H1 (cell line): ENCODE measurements at regions not wholly inside any gene's neighbourhood (a gene's known extent, or its start where the extent isn't known, plus 50 kb on each side); places are given as distances from the start of the nearest gene placed in this dataset.

Experiments
- CTCF ChIA-PET: fragments of 300-600 bp; sonication (Branson Sonifier 250); formaldehyde crosslinking; loops from one replicate; lab custom pipeline; 2021; ENCODE audit not compliant: partially characterized antibody; lab: Charles Lee
- POLR2A ChIA-PET: fragments of 300-600 bp; sonication (Branson Sonifier 250); formaldehyde crosslinking; loops from one replicate; lab custom pipeline; 2021; ENCODE audit warnings: inconsistent platforms; ENCODE audit not compliant: partially characterized antibody; lab: Charles Lee
- DNase-seq, 2 experiments: peaks; one replicate each; pipeline versions ENCODE4 v3.0.0 to v3.0.0-alpha.2; 2010 to 2022; ENCODE audit warnings: low spot score in 2 of 2, low read depth in 1 of 2, mixed read lengths in 1 of 2
- FAIRE-seq: peaks from 2 replicates; lab custom pipeline; 2011; peaks lifted over from hg19 to GRCh38; lab: Jason Lieb, UNC
- H2AFZ ChIP-seq: 2 replicates; pipeline ENCODE4 v1.8.1; 2012; ENCODE audit warnings: low read length, inconsistent platforms
- H2AK5ac ChIP-seq: 2 replicates; pipeline ENCODE4 v1.6.1; 2013; ENCODE audit warnings: low read depth, low read length
- H2BK120ac ChIP-seq: replicated peaks from 2 replicates; pipeline ENCODE3; 2013; ENCODE audit warnings: low read depth, low read length, inconsistent platforms
- H2BK12ac ChIP-seq: 2 replicates; pipeline ENCODE4 v1.6.1; 2013; ENCODE audit warnings: low read depth, low read length
- H2BK15ac ChIP-seq: 2 replicates; pipeline ENCODE4 v1.6.1; 2013; ENCODE audit warnings: low read length
- H2BK20ac ChIP-seq: 2 replicates; pipeline ENCODE4 v1.6.1; 2013; ENCODE audit warnings: low read length
- H2BK5ac ChIP-seq: 2 replicates; pipeline ENCODE4 v1.6.1; 2013; ENCODE audit warnings: low read depth, low read length
- H3K14ac ChIP-seq: 2 replicates; pipeline ENCODE4 v1.6.1; 2013; ENCODE audit warnings: inconsistent platforms; ENCODE audit not compliant: insufficient read length
- H3K18ac ChIP-seq: 2 replicates; pipeline ENCODE4 v1.6.1; 2013; ENCODE audit warnings: low read length; ENCODE audit errors: extremely low read depth
- H3K23ac ChIP-seq: 2 replicates; pipeline ENCODE4 v1.6.1; 2013; ENCODE audit warnings: inconsistent platforms; ENCODE audit not compliant: insufficient read length
- H3K23me2 ChIP-seq: 2 replicates; pipeline ENCODE4 v1.6.1; 2013; ENCODE audit warnings: low read depth, low read length
- H3K27ac ChIP-seq: 2 replicates; pipeline ENCODE4 v1.6.1; 2011; ENCODE audit warnings: low read depth, low read length, inconsistent platforms
- H3K27me3 ChIP-seq, 4 experiments: replicated peaks in 1 of 4; 1 replicate in 1 of 4; 2 replicates in 3 of 4; pipeline versions ENCODE4 v1.6.1 to v1.8.1; 2011 to 2013; ENCODE audit warnings: low read length in 3 of 4, mild to moderate bottlenecking in 3 of 4, inconsistent platforms in 2 of 4, mixed read lengths in 2 of 4, moderate library complexity in 1 of 4; ENCODE audit not compliant: control insufficient read depth in 3 of 4, insufficient read depth in 3 of 4; ENCODE audit errors: extremely low read depth in 1 of 4
- H3K36me3 ChIP-seq, 4 experiments: 2 replicates each; pipeline versions ENCODE4 v1.6.1 to v1.8.1; 2011 to 2013; ENCODE audit warnings: mild to moderate bottlenecking in 4 of 4, low read length in 3 of 4, moderate library complexity in 2 of 4, control low read depth in 1 of 4, inconsistent platforms in 1 of 4; ENCODE audit not compliant: insufficient read depth in 4 of 4, control insufficient read depth in 2 of 4
- H3K4ac ChIP-seq: replicated peaks from 2 replicates; pipeline ENCODE3; 2013; ENCODE audit warnings: low read length, low read depth, mixed read lengths, inconsistent platforms; ENCODE audit not compliant: insufficient read length
- H3K4me1 ChIP-seq, 4 experiments: replicated peaks in 1 of 4; 1 replicate in 1 of 4; 2 replicates in 3 of 4; pipeline versions ENCODE4 v1.6.1 to v1.8.1; 2011 to 2013; ENCODE audit warnings: low read length in 3 of 4, inconsistent platforms in 2 of 4, mixed read lengths in 1 of 4; ENCODE audit not compliant: insufficient read depth in 4 of 4, control insufficient read depth in 3 of 4
- H3K4me2 ChIP-seq, 2 experiments: 2 replicates each; pipeline versions ENCODE4 v1.6.1 to v1.8.1; 2011 to 2013; ENCODE audit warnings: low read depth in 2 of 2, low read length in 2 of 2, control low read depth in 1 of 2, inconsistent platforms in 1 of 2, mild to moderate bottlenecking in 1 of 2; ENCODE audit not compliant: insufficient read depth in 1 of 2
- H3K4me3 ChIP-seq, 4 experiments: fragments of 200-600, 300-600 bp in 1 of 4; sonication (generic), shearing (Covaris generic), sonication (Bioruptor Twin) in 1 of 4; 2 replicates each; pipeline versions ENCODE4 v1.5.1 to v1.8.1; 2011 to 2016; ENCODE audit warnings: low read length in 4 of 4, low read depth in 3 of 4, control low read depth in 2 of 4, inconsistent platforms in 2 of 4, mild to moderate bottlenecking in 2 of 4, mixed read lengths in 1 of 4, moderate library complexity in 1 of 4; ENCODE audit not compliant: insufficient read depth in 2 of 4; ENCODE audit errors: extremely low read depth in 1 of 4
- H3K56ac ChIP-seq: replicated peaks from 2 replicates; pipeline ENCODE3; 2013; ENCODE audit warnings: low read depth, mild to moderate bottlenecking, mixed read lengths, low read length, inconsistent platforms; ENCODE audit not compliant: insufficient read length
- H3K79me1 ChIP-seq: 2 replicates; pipeline ENCODE4 v1.6.1; 2013; ENCODE audit warnings: low read depth, low read length, control low read depth
- H3K79me2 ChIP-seq, 2 experiments: 2 replicates each; pipeline versions ENCODE4 v1.6.1 to v1.8.1; 2012 to 2013; ENCODE audit warnings: low read length in 2 of 2, mild to moderate bottlenecking in 2 of 2, inconsistent platforms in 1 of 2; ENCODE audit not compliant: insufficient read depth in 2 of 2, control insufficient read depth in 1 of 2
- H3K9ac ChIP-seq, 4 experiments: replicated peaks in 1 of 4; 1 replicate in 1 of 4; 2 replicates in 3 of 4; pipeline versions ENCODE4 v1.6.1 to v1.8.1; 2011 to 2013; ENCODE audit warnings: low read depth in 3 of 4, low read length in 3 of 4, control low read depth in 2 of 4, mild to moderate bottlenecking in 2 of 4, moderate library complexity in 2 of 4, inconsistent platforms in 1 of 4; ENCODE audit errors: extremely low read depth in 1 of 4
- H3K9me3 ChIP-seq, 2 experiments: 2 replicates each; pipeline versions ENCODE4 v1.6.1 to v1.8.1; 2012 to 2013; ENCODE audit warnings: mild to moderate bottlenecking in 2 of 2, moderate library complexity in 2 of 2, control low read depth in 1 of 2, inconsistent platforms in 1 of 2, low read depth in 1 of 2, low read length in 1 of 2, mixed read lengths in 1 of 2; ENCODE audit not compliant: insufficient read depth in 2 of 2
- H4K20me1 ChIP-seq, 2 experiments: replicated peaks in 1 of 2; 2 replicates each; pipeline versions ENCODE3 to v1.8.1; 2011 to 2013; ENCODE audit warnings: inconsistent platforms in 2 of 2, low read length in 2 of 2, mild to moderate bottlenecking in 1 of 2; ENCODE audit not compliant: insufficient read depth in 2 of 2, control insufficient read depth in 1 of 2
- H4K5ac ChIP-seq: 2 replicates; pipeline ENCODE4 v1.6.1; 2013; ENCODE audit warnings: low read length, low read depth, mixed read lengths, inconsistent platforms; ENCODE audit not compliant: insufficient read length
- H4K8ac ChIP-seq: 2 replicates; pipeline ENCODE4 v1.8.0; 2013; ENCODE audit warnings: mild to moderate bottlenecking, moderate library complexity, low read length, inconsistent platforms; ENCODE audit not compliant: insufficient read depth; ENCODE audit errors: extremely low read depth
- H4K91ac ChIP-seq: replicated peaks from 2 replicates; pipeline ENCODE3; 2013; ENCODE audit warnings: low read length, mixed read lengths, inconsistent platforms; ENCODE audit not compliant: insufficient read length
- CBX5 ChIP-seq: fragments of 300-800, 300-1000 bp; sonication (generic); IDR thresholded peaks from 2 replicates; pipeline ENCODE4 v1.7.1; 2016; ENCODE audit warnings: antibody characterized with exemption, low read length, low read depth
- CBX8 ChIP-seq: fragments of 300-800, 300-1000 bp; sonication (generic); IDR thresholded peaks from 2 replicates; pipeline ENCODE4 v1.7.1; 2016; ENCODE audit warnings: low read depth, low read length, borderline replicate concordance
- FOSL1 ChIP-seq: IDR thresholded peaks from 2 replicates; pipeline ENCODE4 v1.6.1; 2011; ENCODE audit warnings: mild to moderate bottlenecking, low read depth, low read length, moderate library complexity; ENCODE audit not compliant: insufficient read depth
- POLR2A ChIP-seq, 2 experiments: IDR thresholded peaks; 1 replicate in 1 of 2; 2 replicates in 1 of 2; pipeline ENCODE4 v1.6.1; 2011; ENCODE audit warnings: low read depth in 2 of 2, low read length in 2 of 2, mild to moderate bottlenecking in 2 of 2; ENCODE audit errors: control extremely low read depth in 1 of 2
- RAD21 ChIP-seq, 2 experiments: IDR thresholded peaks in 1 of 2; conservative IDR thresholded peaks in 1 of 2; 2 replicates each; pipeline ENCODE4 v1.6.1; 2011; ENCODE audit warnings: low read depth in 2 of 2, low read length in 2 of 2, improper control_type of control experiment in 1 of 2, inconsistent platforms in 1 of 2, mild to moderate bottlenecking in 1 of 2, moderate library complexity in 1 of 2
- RFX5 ChIP-seq: IDR thresholded peaks from 2 replicates; pipeline ENCODE4 v1.6.1; 2011; ENCODE audit warnings: low read depth, low read length, improper control_type of control experiment, borderline replicate concordance
- RNF2 ChIP-seq: fragments of 200-900, 300-1000 bp; sonication (generic); IDR thresholded peaks from 2 replicates; pipeline ENCODE4 v1.7.1; 2016; ENCODE audit warnings: borderline replicate concordance, low read depth, mild to moderate bottlenecking, antibody characterized with exemption, low read length; ENCODE audit not compliant: poor library complexity, severe bottlenecking; ENCODE audit errors: missing control alignments
- SIN3A ChIP-seq, 2 experiments: IDR thresholded peaks in 1 of 2; conservative IDR thresholded peaks in 1 of 2; 2 replicates each; pipeline ENCODE4 v1.6.1; 2011 to 2012; ENCODE audit warnings: low read length in 2 of 2, improper control_type of control experiment in 1 of 2, low read depth in 1 of 2, mild to moderate bottlenecking in 1 of 2
- USF2 ChIP-seq: IDR thresholded peaks from 2 replicates; pipeline ENCODE4 v1.6.1; 2011; ENCODE audit warnings: low read length, improper control_type of control experiment
- YY1 ChIP-seq: IDR thresholded peaks from 2 replicates; pipeline ENCODE4 v1.6.1; 2011; ENCODE audit warnings: low read depth, mild to moderate bottlenecking, low read length
- WGBS, 2 experiments: shearing (Covaris generic) in 1 of 2; methylation state at CpG; one replicate each; pipeline versions ENCODE4 v1.1.6 to v1.1.7; 2013 to 2015; ENCODE audit warnings: low lambda C conversion rate in 2 of 2, mixed read lengths in 2 of 2, inconsistent platforms in 1 of 2, low coverage in 1 of 2, missing lambda C conversion rate in 1 of 2; ENCODE audit not compliant: insufficient replicate concordance in 2 of 2, insufficient coverage in 1 of 2, insufficient read length in 1 of 2; ENCODE audit errors: extremely low coverage in 1 of 2, missing lambda C conversion rate in 1 of 2; 5-methylcytosine and 5-hydroxymethylcytosine counted together

GRCh38 chrX:46072791-46073190 lies 472.4 kb downstream of the ZNF674 start:
- 100% methylated on average over 3 of the region's 3 CpGs; no CpG with 5 or more reads in 1 of the 2 experiments for WGBS, 2 experiments
- CTCF ChIA-PET: no interaction called here
- DNase-seq: no peak

More at GRCh38 chrX:46072791-46073190, 472.4 kb downstream of the ZNF674 start:
- H3K4me3 ChIP-seq: no peak overlapping the region
- H2BK20ac ChIP-seq: no peak overlapping the region
- no peak overlapping the region for H2BK12ac ChIP-seq
- no peaks in the 10 kb centered on the region for H4K20me1 ChIP-seq
- no peaks in the 10 kb centered on the region for H3K36me3 ChIP-seq
- no peak overlapping the region for H2BK120ac ChIP-seq
- no peak overlapping the region for H3K23ac ChIP-seq
- H3K9ac ChIP-seq: no peak overlapping the region
- H3K4me2 ChIP-seq: no peak overlapping the region
- H3K23me2 ChIP-seq: no peaks in the 10 kb centered on the region
- H4K91ac ChIP-seq: no peak overlapping the region
- H3K18ac ChIP-seq: no peak overlapping the region
- no peak overlapping the region for H4K8ac ChIP-seq
- peak; percentile 39 for FAIRE-seq
- H3K56ac ChIP-seq: no peak overlapping the region
- no peak for TF ChIP-seq RFX5
- no peak for TF ChIP-seq RNF2
- no peak for TF ChIP-seq CBX5
- no peak for TF ChIP-seq RAD21 (IDR thresholded peaks at IDR 0.05 in 1 of 2, conservative IDR thresholded peaks at IDR 0.05 in 1 of 2; ENCODE audit: low read depth in 2 of 2, low read length in 2 of 2)
- TF ChIP-seq YY1: no peak
- TF ChIP-seq FOSL1: no peak
- TF ChIP-seq SIN3A (conservative IDR thresholded peaks at IDR 0.05 in 1 of 2, IDR thresholded peaks at IDR 0.05 in 1 of 2; ENCODE audit: low read depth in 1 of 2, low read length in 2 of 2): no peak
- no peak for TF ChIP-seq POLR2A (IDR thresholded peaks at IDR 0.05; ENCODE audit: control extremely low read depth in 1 of 2, low read depth in 2 of 2, low read length in 2 of 2)
- TF ChIP-seq USF2: no peak
- TF ChIP-seq CBX8: no peak
- H3K79me2 ChIP-seq: no peaks in the 10 kb centered on the region
- H3K79me1 ChIP-seq: no peaks in the 10 kb centered on the region
- H3K14ac ChIP-seq: no peak overlapping the region
- no peak overlapping the region for H2AFZ ChIP-seq
- H2BK5ac ChIP-seq: no peak overlapping the region
- no peaks in the 10 kb centered on the region for H3K9me3 ChIP-seq
- no peak overlapping the region for H2BK15ac ChIP-seq
- H3K4me1 ChIP-seq: no peaks in the 10 kb centered on the region
- no peak overlapping the region for H2AK5ac ChIP-seq
- no peak overlapping the region for H3K27ac ChIP-seq
- no peak overlapping the region for H3K4ac ChIP-seq
- H4K5ac ChIP-seq: no peak overlapping the region
- no peaks in the 10 kb centered on the region for H3K27me3 ChIP-seq
- POLR2A ChIA-PET: no interaction called here
